KBM-7 (cell line): ENCODE measurements at regions not wholly inside any gene's neighbourhood (a gene's known extent, or its start where the extent isn't known, plus 50 kb on each side); places are given as distances from the start of the nearest gene placed in this dataset.

Experiments
- DNase-seq: peaks from one replicate; pipeline ENCODE4 v3.0.0-alpha.2; 2015
- in situ Hi-C: fragments of 300-500 bp; cut with MboI; formaldehyde crosslinking; loops from 2 replicates; pipeline ENCODE4 v1.14.3; 2020; ENCODE audit warnings: low sequenced_read_pairs, low pct_unique_long_range_greater_than_20kb, mixed read lengths

DNA sequence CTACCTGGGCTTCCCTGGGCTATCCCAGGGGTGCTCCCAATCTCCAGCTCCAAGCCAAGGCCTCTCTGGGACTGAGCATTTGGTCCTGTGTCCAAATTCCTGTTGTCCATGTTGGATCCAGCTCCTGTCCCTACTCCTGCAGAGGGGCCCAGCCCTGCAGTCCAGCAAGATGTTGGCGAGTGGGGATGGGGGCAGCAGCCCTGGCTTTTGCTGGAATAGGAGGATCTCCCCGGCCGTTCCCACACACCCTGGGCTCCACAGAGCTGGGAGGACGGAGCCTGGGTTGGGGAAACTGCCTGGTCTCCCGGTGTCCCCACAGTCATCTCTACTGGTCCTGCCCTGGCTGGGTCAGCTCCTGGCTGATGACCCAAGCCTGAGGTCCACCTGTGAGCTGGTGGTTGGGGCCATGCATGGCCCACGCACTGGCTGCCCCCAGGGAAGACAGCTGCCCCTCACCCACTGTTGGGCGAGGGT, 219.6 kb upstream of the C14orf180 start:
- no peak for DNase-seq
- in situ Hi-C loops = no loop called here

GRCh38 chr14:104360501-104360900, 219.1 kb upstream of the C14orf180 start:
- in situ Hi-C loops = no loop called here
- no peak for DNase-seq

DNA sequence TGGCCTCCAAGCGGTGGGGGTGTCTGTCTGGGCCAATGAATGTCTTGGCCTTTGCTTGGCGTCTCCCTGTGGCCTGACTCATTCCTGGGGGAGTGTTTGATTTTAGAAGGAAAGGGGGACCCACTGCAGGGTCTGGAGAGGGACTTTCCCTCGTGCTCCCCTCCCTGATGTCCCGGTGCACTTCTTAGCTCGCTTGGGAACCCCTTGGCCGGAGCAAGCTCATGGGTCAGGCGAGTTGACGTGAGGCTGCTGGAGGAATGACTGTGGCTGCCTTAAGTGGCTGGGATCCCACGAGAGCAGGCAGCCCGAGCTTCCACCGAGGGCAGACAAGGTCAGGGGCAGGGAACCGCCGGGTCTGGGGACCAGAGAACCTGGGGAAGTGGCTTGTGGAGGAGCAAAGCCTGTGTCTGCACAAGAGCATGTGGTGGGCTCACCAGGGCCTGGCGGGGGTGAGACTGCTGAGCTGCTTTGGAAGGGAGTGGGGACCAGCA, 218.4 kb upstream of the C14orf180 start:
- in situ Hi-C loops = no loop called here
- no peak for DNase-seq

GRCh38 chr14:104361921-104362681, 217.5 kb upstream of the C14orf180 start:
- no peak for DNase-seq
- in situ Hi-C loops = no loop called here

DNA sequence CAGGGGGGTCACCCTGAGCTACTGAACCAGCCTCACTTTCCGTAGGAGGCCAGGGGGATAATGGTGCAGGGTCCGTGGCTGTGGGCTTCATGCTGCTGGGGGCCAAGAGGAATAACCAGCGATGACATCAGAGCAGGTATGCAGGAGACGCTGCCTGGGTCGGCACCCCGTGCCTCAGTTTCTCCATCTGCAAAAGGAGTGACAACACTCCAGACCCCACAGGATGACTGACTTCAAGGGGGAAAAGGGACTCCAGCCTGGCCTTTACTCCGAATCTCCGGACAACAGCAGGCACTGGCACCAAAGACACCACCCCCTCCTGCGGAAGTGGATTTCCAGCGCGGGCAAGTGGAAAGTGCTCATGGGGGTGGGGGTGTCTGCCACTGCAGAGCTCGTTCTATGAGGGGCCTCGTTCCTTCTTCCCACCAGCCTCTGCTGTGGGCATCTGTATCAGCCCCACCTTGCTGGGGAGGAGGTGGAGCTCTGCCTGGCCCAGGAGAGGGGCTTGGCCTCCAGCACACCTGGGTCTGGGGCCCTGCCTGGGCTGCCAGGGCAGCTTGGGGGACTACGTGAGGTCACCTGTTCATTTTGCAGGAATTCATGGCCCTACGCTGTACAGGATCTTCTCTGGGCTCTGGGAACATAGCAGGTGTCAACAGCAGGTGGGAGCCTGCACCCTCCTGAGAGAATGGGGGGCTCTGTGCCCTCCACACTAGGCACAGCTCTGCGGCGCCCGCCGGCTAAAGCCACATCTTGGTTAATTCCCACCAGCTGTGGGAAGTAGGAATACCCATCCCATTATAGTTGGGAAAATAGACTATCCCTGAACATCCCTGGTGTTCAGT, 216.6 kb upstream of the C14orf180 start:
- no peak for DNase-seq
- in situ Hi-C loops = no loop called here

DNA sequence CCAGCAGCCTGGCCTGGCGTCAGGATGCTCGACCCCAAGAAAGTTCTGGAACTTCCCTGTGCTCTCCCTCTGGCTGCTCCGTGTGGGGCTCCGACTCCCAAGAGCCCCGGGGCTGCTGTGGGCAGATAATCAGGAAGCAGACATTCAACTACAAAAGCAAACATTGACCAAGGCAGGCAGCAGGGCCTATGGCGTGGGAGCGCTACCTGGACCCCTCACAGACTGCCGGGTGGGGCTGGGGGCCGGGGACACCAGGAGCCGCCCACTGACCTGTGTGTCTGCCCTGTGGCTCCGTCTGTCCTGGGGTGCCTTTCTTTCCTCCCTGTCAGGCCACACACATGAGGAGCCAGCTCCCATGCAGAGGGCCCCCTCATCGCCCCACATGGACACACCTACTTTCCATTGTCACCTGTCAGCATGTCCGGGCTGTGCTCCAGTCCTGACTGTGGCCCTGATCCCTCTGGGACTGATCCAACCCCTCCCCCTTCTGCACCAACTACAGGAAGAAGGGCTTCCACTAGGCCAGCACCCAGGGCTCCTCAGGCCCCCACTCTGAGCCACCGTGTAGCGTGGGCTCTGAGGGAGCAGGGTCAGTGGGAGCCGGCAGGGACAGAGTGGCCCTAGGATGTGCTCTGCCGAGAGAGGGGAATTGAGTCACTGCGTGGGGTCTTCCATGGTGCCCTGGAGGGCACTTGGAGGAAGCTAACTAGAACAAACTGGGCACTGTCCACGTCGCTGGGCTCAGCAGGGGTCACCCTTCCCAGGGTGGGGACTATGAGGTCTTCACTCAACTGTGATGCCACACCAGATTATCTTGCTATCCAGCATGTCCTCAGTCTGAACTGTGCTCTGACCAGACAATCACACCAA, 215.4 kb upstream of the C14orf180 start:
- no peak for DNase-seq
- in situ Hi-C loops = no loop called here

- DNase-seq = no peak
- in situ Hi-C loops = no loop called here
Measured at GRCh38 chr14:104364830-104365229, 214.7 kb upstream of the C14orf180 start.

DNA sequence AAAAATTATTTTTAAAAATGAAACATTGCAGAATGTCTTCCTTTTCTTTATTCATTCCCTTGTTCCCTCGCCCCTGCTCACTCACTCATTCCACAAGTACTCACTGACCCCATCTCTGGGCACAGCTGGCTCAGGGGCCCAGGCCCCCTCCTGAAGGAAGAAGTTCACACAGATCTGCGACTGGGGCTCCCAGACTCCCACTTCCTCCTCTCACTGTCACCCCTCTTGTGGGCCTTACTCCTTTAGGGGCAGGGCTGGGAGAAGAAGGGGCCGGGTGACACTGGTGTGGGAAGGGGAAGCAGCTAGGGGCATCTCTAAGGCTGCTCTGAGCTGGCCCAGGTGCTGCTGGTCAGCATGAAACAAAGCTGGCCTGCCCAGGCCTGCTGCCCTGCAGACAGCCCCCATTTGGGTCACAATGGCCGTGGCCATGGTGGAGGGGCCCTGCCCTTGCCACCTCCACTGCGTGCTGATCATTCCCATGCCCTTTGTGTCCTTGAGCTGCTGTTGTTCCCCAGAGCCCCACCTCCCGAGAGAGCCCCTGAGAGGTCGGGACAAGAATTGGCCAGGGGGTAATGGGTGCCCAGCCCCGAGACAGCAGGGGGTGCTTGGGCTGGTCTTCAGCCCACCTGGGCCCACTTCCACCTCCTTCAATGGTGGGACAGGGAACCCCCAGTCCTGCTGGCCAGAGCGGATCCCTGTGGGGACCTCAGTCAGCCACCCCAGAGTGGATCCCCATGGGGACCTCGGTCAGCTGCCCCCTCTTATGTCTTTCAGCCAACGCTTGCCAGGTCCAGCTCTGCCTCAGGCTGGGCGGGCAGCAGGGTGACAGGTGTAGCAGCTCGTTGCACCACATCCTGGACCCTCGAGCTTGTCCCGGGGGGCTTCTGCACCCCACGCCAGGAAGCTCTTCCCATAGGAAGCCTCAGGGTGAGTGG, 212.4 kb upstream of the C14orf180 start:
- in situ Hi-C loops = no loop called here
- no peak for DNase-seq

- no peak for DNase-seq
- in situ Hi-C loops = no loop called here
Measured at GRCh38 chr14:104367866-104368750, 211.5 kb upstream of the C14orf180 start.

DNA sequence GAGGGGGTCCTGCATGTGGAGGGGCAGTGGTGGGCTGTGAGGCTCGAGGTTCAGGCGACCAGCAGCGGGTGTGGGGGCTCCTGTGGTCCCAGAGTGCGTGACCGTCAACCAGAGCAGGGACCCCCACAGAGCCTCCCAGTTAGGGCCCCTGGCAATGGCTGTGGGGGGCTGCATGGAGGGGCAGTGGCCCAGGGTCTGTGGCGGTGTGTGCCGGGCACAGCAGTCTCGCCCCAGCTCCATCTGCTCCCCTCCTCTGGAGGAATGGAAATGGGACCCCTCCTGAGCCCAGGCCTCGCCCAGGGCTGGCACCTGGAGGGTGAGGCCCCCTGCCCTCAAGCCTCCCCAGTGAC, 210.8 kb upstream of the C14orf180 start:
- no peak for DNase-seq
- in situ Hi-C loops = no loop called here

DNA sequence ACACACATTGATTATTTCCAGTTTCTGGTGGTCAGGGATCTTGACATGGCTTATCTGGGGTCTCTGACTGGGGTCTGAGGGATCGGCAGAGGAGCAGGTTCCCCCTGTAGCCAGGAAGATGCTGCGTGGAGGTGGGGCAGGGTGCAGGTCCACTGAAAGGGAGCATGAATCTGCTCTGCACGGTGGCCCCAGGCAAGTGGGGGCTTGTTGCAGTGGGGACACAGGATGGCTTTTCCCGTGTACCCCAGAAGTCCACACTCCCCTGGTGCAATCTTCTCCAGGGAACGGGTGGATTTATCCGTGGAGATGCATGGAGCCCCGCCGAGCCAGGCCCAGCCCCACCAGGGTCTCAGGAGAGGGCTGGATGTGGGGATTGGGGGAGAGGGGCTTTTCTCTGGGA, 210.4 kb upstream of the C14orf180 start:
- in situ Hi-C loops = no loop called here
- DNase-seq = no peak

DNA sequence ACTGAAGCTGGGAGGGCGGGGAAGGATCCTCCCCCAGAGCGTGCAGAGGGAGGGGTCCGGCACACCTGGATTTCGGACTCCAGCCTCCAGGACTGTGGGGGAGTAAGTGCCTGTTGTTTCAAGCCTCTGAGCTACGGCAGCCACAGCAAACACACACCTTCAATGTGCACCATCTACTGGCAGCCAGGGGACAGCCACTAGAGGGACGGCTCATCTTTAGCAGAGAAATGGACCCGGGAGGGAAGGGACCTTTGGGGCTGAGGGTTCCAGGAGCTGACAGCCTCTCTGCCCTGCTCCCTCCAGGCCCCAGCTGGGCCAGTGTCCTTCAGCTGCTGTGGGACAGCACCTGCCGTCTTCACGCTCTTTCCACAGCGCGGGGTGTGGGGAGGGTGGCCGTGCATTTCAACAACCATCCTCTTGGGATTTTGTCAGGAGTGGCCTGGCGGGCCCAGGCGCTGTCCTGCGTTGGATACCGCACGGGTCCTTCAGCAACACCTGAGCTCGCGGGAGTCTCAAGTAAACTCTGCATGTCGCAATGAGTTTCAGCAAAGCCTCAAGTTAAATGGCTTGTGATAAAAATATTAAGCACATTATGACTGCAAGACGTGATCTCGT, 209.2 kb upstream of the C14orf180 start:
- in situ Hi-C loops = no loop called here

GRCh38 chr14:104371031-104371430, 208.5 kb upstream of the C14orf180 start:
- no peak for DNase-seq
- in situ Hi-C loops = no loop called here

More for the DNA sequence above, 209.2 kb upstream of the C14orf180 start:
- DNase-seq = no peak

GRCh38 chr14:104371917-104372316, 207.6 kb upstream of the C14orf180 start:
- in situ Hi-C loops = no loop called here
- DNase-seq = no peak

GRCh38 chr14:104372390-104373054, 207.0 kb upstream of the C14orf180 start:
- in situ Hi-C loops = no loop called here
- no peak for DNase-seq

GRCh38 chr14:104373055-104373854, 206.3 kb upstream of the C14orf180 start:
- DNase-seq = no peak
- in situ Hi-C loops = no loop called here
